ENCODE measurements at regions not wholly inside any gene's neighbourhood (a gene's known extent, or its start where the extent isn't known, plus 50 kb on each side); places are given as distances from the start of the nearest gene placed in this dataset.
"Not testable (repeated sequence)": the region's sequence is repeated elsewhere in the genome, so short reads cannot be mapped to it uniquely, and the experiment has no call there.

DNA sequence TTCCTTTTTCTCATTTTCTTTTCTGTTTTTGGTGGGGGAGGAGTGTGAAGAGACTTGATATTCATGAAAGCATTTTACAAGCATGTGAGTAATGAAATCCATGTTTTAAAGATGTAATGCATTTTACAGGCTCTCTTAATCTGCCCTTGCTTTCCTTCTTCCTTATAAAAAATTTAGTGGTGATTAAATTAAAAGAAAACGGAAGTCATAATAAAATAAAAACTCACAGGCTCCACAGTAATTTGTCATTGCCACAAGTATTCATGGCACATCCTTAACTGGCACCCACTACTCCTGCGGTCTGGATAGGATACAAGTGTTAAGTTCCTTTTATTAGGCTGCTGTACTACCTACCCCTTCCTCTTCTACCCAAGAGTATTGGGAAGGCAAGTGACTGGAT, 241.2 kb downstream of the SLC4A3 start:
- H3K4me3 ChIP-seq (replicated peaks; ENCODE audit: low read depth, low read length): no peak overlapping the region
- DNase-seq (ENCODE audit: low read depth): no peak
- TF ChIP-seq, protein P1, sequence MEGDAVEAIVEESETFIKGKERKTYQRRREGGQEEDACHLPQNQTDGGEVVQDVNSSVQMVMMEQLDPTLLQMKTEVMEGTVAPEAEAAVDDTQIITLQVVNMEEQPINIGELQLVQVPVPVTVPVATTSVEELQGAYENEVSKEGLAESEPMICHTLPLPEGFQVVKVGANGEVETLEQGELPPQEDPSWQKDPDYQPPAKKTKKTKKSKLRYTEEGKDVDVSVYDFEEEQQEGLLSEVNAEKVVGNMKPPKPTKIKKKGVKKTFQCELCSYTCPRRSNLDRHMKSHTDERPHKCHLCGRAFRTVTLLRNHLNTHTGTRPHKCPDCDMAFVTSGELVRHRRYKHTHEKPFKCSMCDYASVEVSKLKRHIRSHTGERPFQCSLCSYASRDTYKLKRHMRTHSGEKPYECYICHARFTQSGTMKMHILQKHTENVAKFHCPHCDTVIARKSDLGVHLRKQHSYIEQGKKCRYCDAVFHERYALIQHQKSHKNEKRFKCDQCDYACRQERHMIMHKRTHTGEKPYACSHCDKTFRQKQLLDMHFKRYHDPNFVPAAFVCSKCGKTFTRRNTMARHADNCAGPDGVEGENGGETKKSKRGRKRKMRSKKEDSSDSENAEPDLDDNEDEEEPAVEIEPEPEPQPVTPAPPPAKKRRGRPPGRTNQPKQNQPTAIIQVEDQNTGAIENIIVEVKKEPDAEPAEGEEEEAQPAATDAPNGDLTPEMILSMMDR (IDR thresholded peaks at IDR 0.05; ENCODE audit: low read length, missing control alignments): no peak

GRCh38 chr2:219870041-219870440, 242.6 kb downstream of the SLC4A3 start:
- DNase-seq (ENCODE audit: low read depth): no peak
- H3K4me3 ChIP-seq (replicated peaks; ENCODE audit: low read depth, low read length): no peak overlapping the region
- TF ChIP-seq, protein P1 (IDR thresholded peaks at IDR 0.05; ENCODE audit: low read length, missing control alignments): no peak

DNA sequence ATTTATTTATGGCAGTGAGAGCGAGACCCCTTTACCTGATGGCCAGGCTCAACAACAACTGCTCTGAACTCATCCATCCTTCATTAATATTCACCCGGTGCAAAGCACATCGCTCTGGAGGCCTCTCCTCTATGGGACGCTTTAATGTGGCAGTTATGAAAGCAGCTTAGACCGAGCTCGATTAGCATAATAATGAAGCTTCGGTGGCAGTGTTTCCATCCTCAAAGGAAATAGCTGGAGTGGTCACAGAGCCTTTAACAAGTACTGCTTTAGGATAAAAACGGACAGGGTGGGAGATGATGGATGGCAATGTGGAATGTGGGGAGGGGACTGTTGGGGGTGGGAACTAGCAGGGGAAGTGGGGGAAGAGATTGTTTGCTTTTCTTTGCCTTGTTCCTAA, 243.9 kb downstream of the SLC4A3 start:
- TF ChIP-seq, protein P1 (IDR thresholded peaks at IDR 0.05; ENCODE audit: low read length, missing control alignments): no peak
- no peak overlapping the region for H3K4me3 ChIP-seq (replicated peaks; ENCODE audit: low read depth, low read length)
- no peak for DNase-seq (ENCODE audit: low read depth)

GRCh38 chr2:219875036-219875435, 247.6 kb downstream of the SLC4A3 start:
- TF ChIP-seq, protein P1 (IDR thresholded peaks at IDR 0.05; ENCODE audit: low read length, missing control alignments): no peak
- H3K4me3 ChIP-seq (replicated peaks; ENCODE audit: low read depth, low read length): no peak overlapping the region

GRCh38 chr2:219875986-219876385, 248.6 kb downstream of the SLC4A3 start:
- H3K4me3 ChIP-seq (replicated peaks; ENCODE audit: low read depth, low read length); DNase-seq (ENCODE audit: low read depth): not testable (repeated sequence)

More at GRCh38 chr2:219875036-219875435, 247.6 kb downstream of the SLC4A3 start:
- no peak for DNase-seq (ENCODE audit: low read depth)

DNA sequence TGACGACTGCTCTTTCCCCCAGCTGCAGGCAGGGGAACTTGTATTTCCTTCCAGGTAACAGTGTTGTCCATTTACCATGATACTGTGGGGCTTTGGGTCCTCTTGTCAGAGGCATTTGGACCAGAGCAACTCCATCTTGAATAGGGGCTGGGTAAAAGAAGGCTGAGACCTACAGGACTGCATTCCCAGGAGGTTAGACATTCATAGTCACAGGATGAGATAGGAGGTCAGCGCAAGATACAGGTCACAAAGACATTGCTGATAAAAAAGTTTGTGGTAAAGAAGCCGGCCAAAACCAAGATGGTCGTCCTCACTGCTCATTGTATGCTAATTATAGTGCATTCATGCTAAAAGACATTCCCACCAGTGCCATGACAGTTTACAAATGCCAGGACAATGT, 249.5 kb downstream of the SLC4A3 start:
- DNase-seq (ENCODE audit: low read depth): no peak
- no peak overlapping the region for H3K4me3 ChIP-seq (replicated peaks; ENCODE audit: low read depth, low read length)
- TF ChIP-seq, protein P1 (IDR thresholded peaks at IDR 0.05; ENCODE audit: low read length, missing control alignments): no peak

DNA sequence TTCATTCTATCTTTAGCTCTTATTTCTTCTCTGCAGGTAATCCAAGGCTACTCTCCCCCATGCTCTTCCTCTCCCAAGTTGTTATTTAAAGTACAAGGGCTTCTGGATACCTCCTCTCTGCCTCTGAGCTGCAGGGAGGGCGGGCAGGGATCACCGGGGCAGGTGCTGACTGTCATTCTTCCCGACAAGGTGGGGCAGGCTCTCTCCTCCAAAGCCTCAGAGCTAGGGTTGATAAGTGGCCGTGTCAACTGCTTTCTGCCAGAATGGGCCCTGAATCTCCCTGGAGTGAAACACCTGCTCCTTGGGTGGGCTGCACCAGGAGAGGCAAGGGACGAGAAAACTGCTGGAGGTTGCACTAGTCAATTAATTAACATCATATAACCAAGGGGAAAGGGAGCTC, 250.3 kb downstream of the SLC4A3 start:
- TF ChIP-seq, protein P1 (IDR thresholded peaks at IDR 0.05; ENCODE audit: low read length, missing control alignments): no peak
- no peak for DNase-seq (ENCODE audit: low read depth)
- no peak overlapping the region for H3K4me3 ChIP-seq (replicated peaks; ENCODE audit: low read depth, low read length)
